GM19328 (cell line): ENCODE measurements at regions not wholly inside any gene's neighbourhood (a gene's known extent, or its start where the extent isn't known, plus 50 kb on each side); places are given as distances from the start of the nearest gene placed in this dataset.
"Not testable (repeated sequence)": the region's sequence is repeated elsewhere in the genome, so short reads cannot be mapped to it uniquely, and the experiment has no call there.

ENCODE experiments used
- ATAC-seq: cut with Tn5 transposase; IDR thresholded peaks from one replicate; pipeline ENCODE4 v1.9.1; 2021; ENCODE audit warnings: mild to moderate bottlenecking, moderate library complexity; ENCODE audit not compliant: unreplicated experiment

- ATAC-seq, result no peak
Measured at GRCh38 chr12:24379433-24379832, 430.0 kb upstream of the SOX5 start.

- peak; percentile 70 for ATAC-seq
Measured at GRCh38 chr12:24378548-24379407, 429.3 kb upstream of the SOX5 start.

GRCh38 chr12:24374452-24374851 is 425.0 kb upstream of the SOX5 start:
- no peak for ATAC-seq

- ATAC-seq, result no peak
Measured at GRCh38 chr12:24373004-24373403, 423.5 kb upstream of the SOX5 start.

GRCh38 chr12:24366514-24366913 is 417.0 kb upstream of the SOX5 start:
- no peak for ATAC-seq

- no peak for ATAC-seq
Measured at GRCh38 chr12:24364921-24365320, 415.5 kb upstream of the SOX5 start.

- no peak for ATAC-seq
Measured at GRCh38 chr12:24363177-24363754, 413.8 kb upstream of the SOX5 start.

- no peak for ATAC-seq
Measured at GRCh38 chr12:24361877-24362580, 412.6 kb upstream of the SOX5 start.

- no peak for ATAC-seq
Measured at GRCh38 chr12:24360907-24361306, 411.4 kb upstream of the SOX5 start.

GRCh38 chr12:24360461-24360860 is 411.0 kb upstream of the SOX5 start:
- ATAC-seq, result no peak

- no peak for ATAC-seq
Measured at GRCh38 chr12:24360057-24360456, 410.6 kb upstream of the SOX5 start.

GRCh38 chr12:24359418-24359817 is 409.9 kb upstream of the SOX5 start:
- ATAC-seq, result no peak

- ATAC-seq, result peak; percentile 61
Measured at GRCh38 chr12:24356240-24356804, 406.9 kb upstream of the SOX5 start.

- no peak for ATAC-seq
Measured at GRCh38 chr12:24352363-24352762, 402.9 kb upstream of the SOX5 start.

GRCh38 chr12:24349051-24349799 is 399.8 kb upstream of the SOX5 start:
- ATAC-seq, result no peak

GRCh38 chr12:24348180-24348579 is 398.7 kb upstream of the SOX5 start:
- ATAC-seq, result not testable (repeated sequence)

- ATAC-seq, result no peak
Measured at GRCh38 chr12:24328261-24328660, 378.8 kb upstream of the SOX5 start.

- no peak for ATAC-seq
Measured at GRCh38 chr12:24325331-24325730, 375.9 kb upstream of the SOX5 start.

GRCh38 chr12:24307716-24308335 is 358.4 kb upstream of the SOX5 start:
- no peak for ATAC-seq

GRCh38 chr12:24307153-24307552 is 357.7 kb upstream of the SOX5 start:
- ATAC-seq, result no peak
